NCI-H2196 (cell line): ENCODE measurements at regions not wholly inside any gene's neighbourhood (a gene's known extent, or its start where the extent isn't known, plus 50 kb on each side); places are given as distances from the start of the nearest gene placed in this dataset.

ENCODE experiments used
- DNase-seq: peaks from one replicate; lab custom pipeline; 2025; ENCODE audit not compliant: unreplicated experiment; lab: John Stamatoyannopoulos, UW

- no peak for DNase-seq
Observed at GRCh38 chr7:94264756-94265155, 129.9 kb upstream of the COL1A2 start.

- no peak for DNase-seq
Observed at GRCh38 chr7:94265456-94265855, 129.2 kb upstream of the COL1A2 start.

GRCh38 chr7:94266238-94266644 is 128.5 kb upstream of the COL1A2 start:
- DNase-seq: no peak

- no peak for DNase-seq
Observed at GRCh38 chr7:94270772-94271171, 123.9 kb upstream of the COL1A2 start.

GRCh38 chr7:94272821-94273583 is 121.7 kb upstream of the COL1A2 start:
- DNase-seq: no peak

GRCh38 chr7:94274828-94275227 is 119.9 kb upstream of the COL1A2 start:
- no peak for DNase-seq

- no peak for DNase-seq
Observed at GRCh38 chr7:94276027-94276426, 118.7 kb upstream of the COL1A2 start.

GRCh38 chr7:94276795-94277194 is 117.9 kb upstream of the COL1A2 start:
- peak; percentile 10 for DNase-seq

- no peak for DNase-seq
Observed at GRCh38 chr7:94277236-94277635, 117.5 kb upstream of the COL1A2 start.

GRCh38 chr7:94280851-94281250 is 113.8 kb upstream of the COL1A2 start:
- DNase-seq: no peak

GRCh38 chr7:94284104-94284503 is 110.6 kb upstream of the COL1A2 start:
- DNase-seq: no peak

GRCh38 chr7:94286111-94286510 is 108.6 kb upstream of the COL1A2 start:
- DNase-seq: no peak

GRCh38 chr7:94288096-94288495 is 106.6 kb upstream of the COL1A2 start:
- no peak for DNase-seq

- DNase-seq: peak; percentile 68
Observed at GRCh38 chr7:94289071-94289470, 105.6 kb upstream of the COL1A2 start.

GRCh38 chr7:94294471-94295131 is 100.1 kb upstream of the COL1A2 start:
- no peak for DNase-seq

GRCh38 chr7:94295850-94296249 is 98.8 kb upstream of the COL1A2 start:
- DNase-seq: peak; percentile 15

GRCh38 chr7:94296881-94297280 is 97.8 kb upstream of the COL1A2 start:
- no peak for DNase-seq

- DNase-seq: no peak
Observed at GRCh38 chr7:94297397-94297838, 97.3 kb upstream of the COL1A2 start.

- DNase-seq: no peak
Observed at GRCh38 chr7:94298943-94299342, 95.8 kb upstream of the COL1A2 start.

- DNase-seq: no peak
Observed at GRCh38 chr7:94300176-94300835, 94.4 kb upstream of the COL1A2 start.

- no peak for DNase-seq
Observed at GRCh38 chr7:94301024-94301586, 93.6 kb upstream of the COL1A2 start.

- no peak for DNase-seq
Observed at GRCh38 chr7:94303118-94303517, 91.6 kb upstream of the COL1A2 start.
